HFFc6 (cell line): ENCODE measurements at regions not wholly inside any gene's neighbourhood (a gene's known extent, or its start where the extent isn't known, plus 50 kb on each side); places are given as distances from the start of the nearest gene placed in this dataset.

Experiments used
- DNase-seq: peaks from one replicate; pipeline ENCODE4 v3.0.0-alpha.2; 2018
- H3K27ac Mint-ChIP-seq: 2 replicates; pipeline ENCODE4 v1.8.0; 2020; ENCODE audit warnings: mild to moderate bottlenecking, mixed read lengths
- H3K27me3 Mint-ChIP-seq: 2 replicates; pipeline ENCODE4 v1.8.0; 2021; ENCODE audit warnings: mild to moderate bottlenecking, moderate library complexity, mixed read lengths; ENCODE audit not compliant: insufficient read depth
- H3K36me3 Mint-ChIP-seq: 2 replicates; pipeline ENCODE4 v1.8.0; 2021; ENCODE audit warnings: low read depth, mixed read lengths
- H3K4me1 Mint-ChIP-seq: 2 replicates; pipeline ENCODE4 v1.8.0; 2020; ENCODE audit warnings: low read depth, mixed read lengths
- H3K4me3 Mint-ChIP-seq: 2 replicates; pipeline ENCODE4 v1.8.0; 2020; ENCODE audit warnings: mild to moderate bottlenecking, moderate library complexity, mixed read lengths
- H3K9me3 Mint-ChIP-seq: 2 replicates; pipeline ENCODE4 v1.8.0; 2020; ENCODE audit warnings: mild to moderate bottlenecking, mixed read lengths
- TF ChIP-seq, protein P1 (sequence below): fragments of 200-600 bp; sonication (generic); IDR thresholded peaks from 2 replicates; pipeline ENCODE4 v1.5.0; 2021; ENCODE audit warnings: antibody characterized with exemption, mild to moderate bottlenecking

DNA sequence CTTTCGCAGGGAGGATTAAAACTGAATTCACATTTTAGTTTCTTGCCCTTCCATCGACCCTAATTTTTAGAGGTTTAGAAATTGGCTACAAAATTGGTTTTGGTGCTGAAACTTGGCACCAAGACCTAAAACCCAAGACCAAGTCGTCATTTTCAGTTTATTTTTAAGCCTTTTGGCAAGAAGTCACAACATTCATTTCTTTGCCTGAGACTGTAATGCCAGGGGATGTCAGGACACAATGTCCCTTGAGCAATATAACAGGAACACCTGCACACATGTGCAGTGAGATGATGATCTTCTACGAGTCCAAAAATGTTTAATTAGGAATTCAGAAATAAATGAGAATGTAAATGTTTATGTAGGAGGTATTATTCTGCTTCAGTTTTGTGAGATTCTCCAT, 335.4 kb upstream of the ANKRD30A start:
- no peak for DNase-seq
- Mint-ChIP-seq H3K27ac (no peak overlapping the region), H3K4me1 (no peaks in the 10 kb centered on the region), H3K4me3 (no peak overlapping the region), H3K27me3 (no peaks in the 10 kb centered on the region), H3K36me3 (no peaks in the 10 kb centered on the region), H3K9me3 (peaks cover 16% of the 10 kb centered on the region)
- TF ChIP-seq, protein P1, sequence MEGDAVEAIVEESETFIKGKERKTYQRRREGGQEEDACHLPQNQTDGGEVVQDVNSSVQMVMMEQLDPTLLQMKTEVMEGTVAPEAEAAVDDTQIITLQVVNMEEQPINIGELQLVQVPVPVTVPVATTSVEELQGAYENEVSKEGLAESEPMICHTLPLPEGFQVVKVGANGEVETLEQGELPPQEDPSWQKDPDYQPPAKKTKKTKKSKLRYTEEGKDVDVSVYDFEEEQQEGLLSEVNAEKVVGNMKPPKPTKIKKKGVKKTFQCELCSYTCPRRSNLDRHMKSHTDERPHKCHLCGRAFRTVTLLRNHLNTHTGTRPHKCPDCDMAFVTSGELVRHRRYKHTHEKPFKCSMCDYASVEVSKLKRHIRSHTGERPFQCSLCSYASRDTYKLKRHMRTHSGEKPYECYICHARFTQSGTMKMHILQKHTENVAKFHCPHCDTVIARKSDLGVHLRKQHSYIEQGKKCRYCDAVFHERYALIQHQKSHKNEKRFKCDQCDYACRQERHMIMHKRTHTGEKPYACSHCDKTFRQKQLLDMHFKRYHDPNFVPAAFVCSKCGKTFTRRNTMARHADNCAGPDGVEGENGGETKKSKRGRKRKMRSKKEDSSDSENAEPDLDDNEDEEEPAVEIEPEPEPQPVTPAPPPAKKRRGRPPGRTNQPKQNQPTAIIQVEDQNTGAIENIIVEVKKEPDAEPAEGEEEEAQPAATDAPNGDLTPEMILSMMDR, result no peak

DNA sequence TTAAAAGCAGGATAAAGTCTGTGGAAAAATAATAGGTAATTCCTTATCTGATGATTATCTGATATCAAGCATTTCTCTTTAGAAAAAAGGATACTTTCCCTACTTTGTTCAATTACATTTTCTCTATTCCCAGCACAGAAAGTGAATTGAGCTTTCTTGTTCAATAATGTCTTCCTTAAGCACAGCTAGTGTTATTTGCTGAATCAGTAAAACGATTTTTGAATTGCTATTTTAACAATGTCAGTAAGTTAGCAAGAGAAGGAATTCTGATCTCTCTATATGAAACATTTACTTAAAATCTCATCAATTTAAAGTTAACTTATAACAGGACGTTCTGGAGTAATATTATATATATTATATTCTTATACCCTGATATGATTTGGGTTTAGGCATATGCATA, 337.2 kb upstream of the ANKRD30A start:
- Mint-ChIP-seq H3K4me3 (no peak overlapping the region), H3K36me3 (no peaks in the 10 kb centered on the region), H3K27ac (no peak overlapping the region), H3K4me1 (no peaks in the 10 kb centered on the region), H3K9me3 (peaks cover 16% of the 10 kb centered on the region), H3K27me3 (no peaks in the 10 kb centered on the region)
- DNase-seq, result no peak
- TF ChIP-seq, protein P1, result no peak

DNA sequence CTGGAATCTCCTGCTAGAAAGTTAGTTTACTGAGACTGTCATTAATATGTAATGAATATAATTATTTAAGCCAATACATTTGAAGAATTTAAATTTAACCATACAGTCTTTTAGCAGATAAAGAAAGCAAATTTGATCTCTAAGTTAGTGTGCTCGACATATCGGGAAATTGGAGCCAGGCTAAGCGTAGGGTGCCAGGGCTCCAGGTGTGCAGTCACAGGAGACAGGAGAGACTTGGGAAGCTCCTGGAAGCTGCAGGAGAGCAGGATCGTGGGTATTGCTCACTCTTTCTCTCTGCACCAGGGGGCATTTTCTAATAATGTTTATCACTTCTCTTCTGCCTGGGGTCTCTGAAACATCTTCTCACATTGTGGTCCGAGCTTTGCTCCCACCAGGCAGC, 342.0 kb upstream of the ANKRD30A start:
- TF ChIP-seq, protein P1, result no peak
- H3K27me3 Mint-ChIP-seq, result no peaks in the 10 kb centered on the region
- peaks cover 7% of the 10 kb centered on the region for H3K9me3 Mint-ChIP-seq
- no peaks in the 10 kb centered on the region for H3K4me1 Mint-ChIP-seq
- no peak overlapping the region for H3K4me3 Mint-ChIP-seq
- H3K27ac Mint-ChIP-seq, result no peak overlapping the region
- no peaks in the 10 kb centered on the region for H3K36me3 Mint-ChIP-seq
- no peak for DNase-seq

DNA sequence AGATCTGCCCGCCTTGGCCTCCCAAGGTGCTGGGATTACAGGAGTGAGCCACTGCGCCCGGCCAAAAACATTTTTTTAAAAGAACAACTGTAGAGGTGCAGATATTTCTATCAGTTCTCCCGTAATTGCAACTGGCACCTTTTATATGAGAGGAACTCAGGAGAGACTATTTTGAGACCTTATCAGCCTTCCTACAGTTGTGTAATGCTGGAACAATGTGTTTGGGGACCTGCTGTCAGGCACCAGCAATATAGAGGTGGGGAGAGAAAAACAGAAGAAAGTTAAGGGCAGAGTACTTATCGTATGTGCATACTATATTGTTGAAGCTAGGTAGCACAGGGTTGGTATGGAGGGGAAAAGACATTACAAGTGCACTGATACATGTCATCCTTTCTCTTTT, 343.8 kb upstream of the ANKRD30A start:
- H3K27me3 Mint-ChIP-seq, result no peaks in the 10 kb centered on the region; the same call in 1 of the 2 replicates
- H3K4me1 Mint-ChIP-seq, result no peaks in the 10 kb centered on the region
- DNase-seq, result no peak
- H3K27ac Mint-ChIP-seq, result no peak overlapping the region
- H3K9me3 Mint-ChIP-seq, result peaks cover 13% of the 10 kb centered on the region
- no peaks in the 10 kb centered on the region for H3K36me3 Mint-ChIP-seq
- TF ChIP-seq, protein P1, result no peak
- no peak overlapping the region for H3K4me3 Mint-ChIP-seq

DNA sequence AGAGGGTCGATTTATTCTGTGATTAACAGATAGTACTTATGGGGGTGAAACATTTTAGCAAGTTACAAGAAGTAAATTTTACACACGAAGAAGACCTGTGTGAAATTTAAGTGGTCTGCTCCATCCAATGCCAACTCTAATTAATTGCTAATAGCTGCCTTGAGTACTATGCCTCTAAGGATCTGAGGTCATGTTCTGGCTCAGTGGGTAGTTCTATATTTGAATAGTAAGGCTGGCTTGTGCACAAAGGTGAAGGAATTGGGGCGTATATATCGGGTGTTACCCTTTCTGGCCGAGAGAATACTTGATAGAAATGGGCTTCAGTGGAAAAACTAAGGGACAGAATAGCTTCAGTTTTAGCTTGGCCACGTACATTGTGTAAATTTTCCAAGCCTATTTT, 345.2 kb upstream of the ANKRD30A start:
- no peaks in the 10 kb centered on the region for H3K36me3 Mint-ChIP-seq
- no peak overlapping the region for H3K4me3 Mint-ChIP-seq
- TF ChIP-seq, protein P1, result no peak
- no peak for DNase-seq
- no peaks in the 10 kb centered on the region; the same call in 1 of the 2 replicates for H3K27me3 Mint-ChIP-seq
- no peaks in the 10 kb centered on the region for H3K4me1 Mint-ChIP-seq
- peaks cover 13% of the 10 kb centered on the region for H3K9me3 Mint-ChIP-seq
- H3K27ac Mint-ChIP-seq, result no peak overlapping the region
